Testis (tissue), 2 donors: ENCODE measurements at regions not wholly inside any gene's neighbourhood (a gene's known extent, or its start where the extent isn't known, plus 50 kb on each side); places are given as distances from the start of the nearest gene placed in this dataset.

ENCODE experiments used
- DNase-seq: peaks from one replicate; pipeline ENCODE4 v3.0.0-alpha.2; 2019
- H3K27ac ChIP-seq, 2 donors: fragments of 200-600 bp; sonication (generic); one replicate each; pipeline ENCODE4 v1.5.1; 2019
- H3K27me3 ChIP-seq: fragments of 200-600 bp; sonication (generic); one replicate; pipeline ENCODE4 v1.5.1; 2019
- H3K36me3 ChIP-seq: fragments of 200-600 bp; sonication (generic); one replicate; pipeline ENCODE4 v1.5.1; 2017; ENCODE audit warnings: low read depth; ENCODE audit errors: missing control alignments
- H3K4me1 ChIP-seq: fragments of 200-600 bp; sonication (generic); one replicate; pipeline ENCODE4 v1.5.1; 2019
- H3K4me3 ChIP-seq, 2 donors: fragments of 200-600 bp; sonication (generic); one replicate each; pipeline ENCODE4 v1.5.1; 2017 to 2019
- H3K9me3 ChIP-seq: fragments of 200-600 bp; sonication (generic); one replicate; pipeline ENCODE4 v1.5.1; 2017
- POLR2A ChIP-seq: fragments of 450-650 bp; IDR thresholded peaks from one replicate; pipeline ENCODE4 v1.6.1; 2017; ENCODE audit warnings: antibody characterized with exemption, mild to moderate bottlenecking, moderate library complexity
- WGBS, 2 donors: methylation state at CpG; one replicate each; pipeline ENCODE4 v1.1.5; 2018; 5-methylcytosine and 5-hydroxymethylcytosine counted together
- intact Hi-C: fragments of 100-400 bp; cut with DNase I; formaldehyde crosslinking; loops from one replicate; pipeline ENCODE4 v1.15.1; 2023; ENCODE audit warnings: low total_unique reads
- TF ChIP-seq, protein P1 (sequence below), 3 experiments: fragments of 450-650 bp in 2 of 3; fragments of 200-600 bp in 1 of 3; sonication (generic) in 1 of 3; IDR thresholded peaks; one replicate each; pipeline ENCODE4 v1.5.1; 2016 to 2019; ENCODE audit warnings: antibody characterized with exemption in 3 of 3, mild to moderate bottlenecking in 2 of 3, moderate library complexity in 1 of 3

DNA sequence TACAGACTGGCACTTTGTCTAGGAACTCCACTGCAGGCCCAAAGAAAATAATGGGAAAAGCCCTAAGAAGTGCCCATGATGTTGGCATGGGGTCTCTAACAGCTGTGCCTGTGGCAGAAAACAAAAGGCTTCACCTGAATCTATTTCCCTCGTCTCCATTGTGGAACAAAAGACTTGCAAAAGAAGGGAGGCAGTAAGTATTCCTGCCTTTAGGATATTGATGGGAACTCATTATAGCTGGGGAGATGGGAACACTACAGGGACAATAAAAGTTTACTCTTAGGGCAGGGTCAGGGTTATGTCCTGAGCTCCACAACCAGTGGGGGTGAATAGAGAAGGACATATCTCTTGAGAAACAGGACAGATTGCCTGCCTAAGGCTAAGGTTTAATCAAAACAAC lies 930.6 kb upstream of the EPHA6 start:
- Histone ChIP-seq H3K4me1 (no peaks in the 10 kb centered on the region), H3K27ac (no peak overlapping the region), H3K27me3 (no peaks in the 10 kb centered on the region), H3K9me3 (no peaks in the 10 kb centered on the region), H3K36me3 (no peaks in the 10 kb centered on the region), H3K4me3 (no peak overlapping the region)
- intact Hi-C loops, result no loop called here
- no peak for DNase-seq
- 67 to 77% methylated on average over 1 of the region's 1 CpG for WGBS, 2 donors
- TF ChIP-seq POLR2A, result no peak
- TF ChIP-seq, protein P1, sequence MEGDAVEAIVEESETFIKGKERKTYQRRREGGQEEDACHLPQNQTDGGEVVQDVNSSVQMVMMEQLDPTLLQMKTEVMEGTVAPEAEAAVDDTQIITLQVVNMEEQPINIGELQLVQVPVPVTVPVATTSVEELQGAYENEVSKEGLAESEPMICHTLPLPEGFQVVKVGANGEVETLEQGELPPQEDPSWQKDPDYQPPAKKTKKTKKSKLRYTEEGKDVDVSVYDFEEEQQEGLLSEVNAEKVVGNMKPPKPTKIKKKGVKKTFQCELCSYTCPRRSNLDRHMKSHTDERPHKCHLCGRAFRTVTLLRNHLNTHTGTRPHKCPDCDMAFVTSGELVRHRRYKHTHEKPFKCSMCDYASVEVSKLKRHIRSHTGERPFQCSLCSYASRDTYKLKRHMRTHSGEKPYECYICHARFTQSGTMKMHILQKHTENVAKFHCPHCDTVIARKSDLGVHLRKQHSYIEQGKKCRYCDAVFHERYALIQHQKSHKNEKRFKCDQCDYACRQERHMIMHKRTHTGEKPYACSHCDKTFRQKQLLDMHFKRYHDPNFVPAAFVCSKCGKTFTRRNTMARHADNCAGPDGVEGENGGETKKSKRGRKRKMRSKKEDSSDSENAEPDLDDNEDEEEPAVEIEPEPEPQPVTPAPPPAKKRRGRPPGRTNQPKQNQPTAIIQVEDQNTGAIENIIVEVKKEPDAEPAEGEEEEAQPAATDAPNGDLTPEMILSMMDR (IDR thresholded peaks at IDR 0.05), result no peak

DNA sequence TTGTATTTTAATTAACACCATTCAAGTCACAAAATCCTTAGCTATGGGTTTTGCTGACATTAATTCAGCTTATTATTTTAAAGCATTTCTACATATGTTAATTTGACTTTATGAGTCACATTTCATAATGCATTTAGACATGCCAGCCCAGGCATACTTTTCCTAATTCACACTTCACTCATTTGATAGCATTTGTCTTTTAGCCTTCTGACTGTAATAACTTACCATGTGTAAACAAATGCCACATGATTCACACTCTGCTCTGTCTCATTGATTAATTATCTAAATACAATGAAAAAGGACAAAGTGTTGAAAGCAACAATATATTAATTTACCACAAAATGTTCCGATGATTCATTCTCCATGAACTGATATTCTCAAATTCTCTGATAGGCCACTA lies 927.8 kb upstream of the EPHA6 start:
- H3K27ac ChIP-seq, result no peak overlapping the region
- H3K27me3 ChIP-seq, result no peaks in the 10 kb centered on the region
- H3K4me1 ChIP-seq, result no peaks in the 10 kb centered on the region
- intact Hi-C loops, result no loop called here
- TF ChIP-seq, protein P1 (IDR thresholded peaks at IDR 0.05), result no peak
- TF ChIP-seq POLR2A, result no peak
- H3K4me3 ChIP-seq, result no peak overlapping the region
- H3K36me3 ChIP-seq, result no peaks in the 10 kb centered on the region
- H3K9me3 ChIP-seq, result no peaks in the 10 kb centered on the region
- DNase-seq, result no peak
- 63 to 91% methylated on average over 1 of the region's 1 CpG for WGBS, 2 donors

DNA sequence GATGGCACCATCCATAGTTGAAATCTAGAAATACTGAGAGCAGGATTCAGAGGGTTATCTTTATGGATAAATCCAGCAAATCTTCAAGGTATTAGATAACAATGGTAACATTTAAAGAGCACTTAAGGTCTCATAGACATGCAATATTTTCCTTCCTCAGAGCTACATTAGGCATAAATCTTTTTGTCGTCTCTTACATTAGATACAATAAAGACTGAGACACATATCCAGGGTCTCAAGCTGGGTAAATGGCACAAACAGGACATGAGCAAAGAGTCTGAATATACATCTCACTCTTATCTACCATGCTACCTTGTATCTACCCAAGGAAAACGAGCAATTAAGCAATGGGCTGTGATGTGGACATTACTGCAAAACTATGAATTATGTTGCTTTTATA lies 927.3 kb upstream of the EPHA6 start:
- no peak for DNase-seq
- H3K4me1 ChIP-seq, result no peaks in the 10 kb centered on the region
- intact Hi-C loops, result no loop called here
- H3K27ac ChIP-seq, result no peak overlapping the region
- H3K9me3 ChIP-seq, result no peaks in the 10 kb centered on the region
- no peaks in the 10 kb centered on the region for H3K27me3 ChIP-seq
- TF ChIP-seq POLR2A, result no peak
- TF ChIP-seq, protein P1 (IDR thresholded peaks at IDR 0.05), result no peak
- H3K4me3 ChIP-seq, result no peak overlapping the region
- WGBS, 2 donors, result 54 to 62% methylated on average over 2 of the region's 2 CpGs
- H3K36me3 ChIP-seq, result no peaks in the 10 kb centered on the region

DNA sequence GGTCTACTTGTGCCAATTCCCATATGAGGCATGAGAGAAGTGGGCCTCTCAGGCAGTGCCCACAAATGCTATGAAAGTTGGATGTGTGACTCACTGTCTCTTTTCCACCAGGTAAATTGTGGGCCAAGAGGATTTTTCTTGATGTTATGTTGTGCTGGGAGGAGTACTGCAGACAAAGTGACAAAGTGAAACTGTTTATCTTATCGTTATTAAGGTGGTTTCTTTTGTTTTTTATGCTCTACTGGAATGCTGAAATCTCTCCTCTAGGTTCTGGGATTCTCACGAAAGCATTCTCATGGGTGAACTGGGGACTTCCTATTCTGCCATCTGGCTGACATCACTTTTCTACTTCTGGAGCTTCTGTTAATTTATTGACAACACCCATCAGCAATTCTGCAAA lies 919.6 kb upstream of the EPHA6 start:
- intact Hi-C loops, result no loop called here
- Histone ChIP-seq H3K36me3 (no peaks in the 10 kb centered on the region), H3K27ac (no peak overlapping the region), H3K9me3 (no peaks in the 10 kb centered on the region), H3K4me1 (no peaks in the 10 kb centered on the region), H3K4me3 (no peak overlapping the region), H3K27me3 (no peaks in the 10 kb centered on the region)
- DNase-seq, result no peak
- TF ChIP-seq POLR2A, result no peak
- TF ChIP-seq, protein P1 (IDR thresholded peaks at IDR 0.05), result no peak
- 67 to 82% methylated on average over 2 of the region's 2 CpGs for WGBS, 2 donors

DNA sequence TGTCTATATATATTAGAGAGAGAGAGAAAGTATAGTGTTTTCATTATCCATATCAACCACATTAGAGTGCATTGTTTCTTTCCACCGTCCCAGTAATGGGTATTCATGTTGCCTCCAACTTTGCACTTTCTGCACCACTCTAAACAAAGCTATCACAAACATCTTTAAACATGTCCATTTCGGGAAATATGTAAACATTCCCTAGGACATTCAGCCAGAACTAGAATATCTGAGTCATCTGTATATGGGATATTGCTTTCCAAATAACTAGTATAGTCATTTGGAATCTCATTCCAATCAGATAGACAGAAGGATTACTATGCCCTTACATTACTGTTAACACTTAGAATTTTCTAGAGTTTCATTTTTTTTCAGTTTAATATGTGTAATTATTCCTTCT lies 914.9 kb upstream of the EPHA6 start:
- no peak for TF ChIP-seq POLR2A
- TF ChIP-seq, protein P1 (IDR thresholded peaks at IDR 0.05), result no peak
- H3K36me3 ChIP-seq, result no peaks in the 10 kb centered on the region
- intact Hi-C loops, result no loop called here
- H3K9me3 ChIP-seq, result no peaks in the 10 kb centered on the region
- 84 to 88% methylated on average over 2 of the region's 2 CpGs for WGBS, 2 donors
- no peak overlapping the region for H3K27ac ChIP-seq
- no peaks in the 10 kb centered on the region for H3K4me1 ChIP-seq
- no peaks in the 10 kb centered on the region for H3K27me3 ChIP-seq
- H3K4me3 ChIP-seq, result no peak overlapping the region
- DNase-seq, result no peak
